ENCODE measurements at regions not wholly inside any gene's neighbourhood (a gene's known extent, or its start where the extent isn't known, plus 50 kb on each side); places are given as distances from the start of the nearest gene placed in this dataset.

DNA sequence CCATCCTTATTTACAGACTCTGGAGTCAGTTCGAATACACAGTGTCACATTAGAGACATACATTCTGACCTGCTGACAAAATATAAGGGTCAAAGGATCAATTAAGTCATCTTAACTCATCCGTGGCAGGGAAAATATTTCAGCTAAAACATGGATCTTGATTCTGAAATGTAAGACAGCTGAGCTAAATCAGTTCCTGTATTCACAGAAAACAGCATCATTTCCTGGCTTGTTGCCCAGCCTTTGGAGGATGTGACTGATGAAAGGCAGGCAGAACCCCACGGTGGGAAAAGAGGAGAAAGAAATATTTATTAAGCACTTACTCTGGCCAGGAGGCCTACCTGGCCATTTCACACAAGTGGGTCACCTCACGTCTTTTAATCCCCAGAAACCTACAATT, 101.9 kb downstream of the GAS2L3 start:
- peak in 1 of 2 donors; percentile 36 for DNase-seq

DNA sequence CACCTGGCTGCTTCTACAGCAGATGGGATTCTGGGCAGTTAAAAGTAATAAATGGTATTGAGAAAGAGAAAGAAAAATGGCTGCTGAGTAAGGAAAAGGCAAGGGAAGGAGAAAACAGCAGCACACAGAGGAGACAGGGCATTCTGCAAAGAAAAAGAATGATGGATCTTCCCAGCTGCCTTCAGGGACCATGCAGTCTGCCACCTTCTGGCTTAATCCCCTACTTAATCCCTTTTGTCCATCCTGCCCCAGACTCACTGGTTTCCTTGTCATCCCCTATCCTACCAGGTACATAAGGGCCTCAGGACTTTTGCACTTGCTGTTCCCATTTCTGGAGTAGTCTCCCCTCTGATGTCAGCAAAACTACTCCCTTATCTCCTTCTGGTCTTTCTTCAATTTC, 107.6 kb downstream of the GAS2L3 start:
- no peak for DNase-seq

DNA sequence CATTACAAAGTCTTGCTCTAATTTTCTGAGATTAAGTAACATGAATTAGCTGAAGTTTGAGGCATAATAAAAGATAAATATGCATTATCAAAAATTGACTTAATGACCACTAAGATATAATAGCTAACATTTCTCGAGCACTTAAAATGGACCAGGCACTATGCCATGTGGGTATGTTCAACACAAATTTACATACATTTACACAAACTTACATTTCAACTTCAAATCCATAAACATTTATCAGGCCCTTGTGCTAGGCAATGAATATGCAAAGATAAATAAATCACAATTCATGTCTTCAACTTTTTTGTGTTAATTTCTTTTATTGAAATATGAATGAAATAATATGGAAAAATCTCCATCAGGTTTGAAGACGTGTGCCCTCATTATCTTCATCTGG, 108.7 kb downstream of the GAS2L3 start:
- no peak for DNase-seq

DNA sequence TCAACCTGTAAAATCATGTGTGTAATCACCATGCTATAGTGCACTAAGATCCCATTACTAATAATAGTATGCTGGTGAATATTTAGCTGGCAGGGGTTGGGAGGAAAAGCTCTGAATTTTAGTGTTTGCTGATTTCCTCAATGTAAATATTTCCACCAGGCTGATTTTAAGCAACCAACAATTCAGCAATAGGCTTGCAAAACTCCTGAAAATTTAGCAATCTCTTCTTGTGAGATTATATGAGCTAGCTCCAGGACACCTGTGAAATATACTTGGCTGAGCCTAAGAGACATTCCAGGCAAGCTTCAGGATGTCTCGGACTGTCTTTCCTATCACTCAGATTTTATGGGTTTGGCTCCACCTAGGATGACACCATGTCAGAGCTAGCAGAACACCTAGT, 106.9 kb upstream of the ANO4 start:
- no peak for DNase-seq

DNA sequence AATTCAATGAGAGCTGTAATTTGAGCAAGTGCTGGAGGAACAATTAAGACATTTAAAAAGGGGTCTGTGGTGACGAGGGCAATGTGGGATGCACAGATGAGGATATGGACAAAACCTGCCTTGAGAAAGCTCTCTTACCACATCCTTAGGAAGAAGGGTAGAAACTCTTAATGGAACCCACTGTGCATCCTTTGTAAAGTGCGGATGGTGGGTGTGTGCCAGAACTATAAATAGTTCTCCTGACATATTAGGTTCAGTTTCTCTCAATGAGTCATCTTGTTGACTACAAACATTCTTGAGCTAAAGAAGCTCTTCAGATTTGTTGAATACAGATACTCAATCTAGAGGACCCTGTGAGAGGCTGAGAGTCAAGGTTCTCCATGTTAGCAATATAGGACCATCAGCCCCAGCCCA, 106.1 kb upstream of the ANO4 start:
- DNase-seq, result no peak

DNA sequence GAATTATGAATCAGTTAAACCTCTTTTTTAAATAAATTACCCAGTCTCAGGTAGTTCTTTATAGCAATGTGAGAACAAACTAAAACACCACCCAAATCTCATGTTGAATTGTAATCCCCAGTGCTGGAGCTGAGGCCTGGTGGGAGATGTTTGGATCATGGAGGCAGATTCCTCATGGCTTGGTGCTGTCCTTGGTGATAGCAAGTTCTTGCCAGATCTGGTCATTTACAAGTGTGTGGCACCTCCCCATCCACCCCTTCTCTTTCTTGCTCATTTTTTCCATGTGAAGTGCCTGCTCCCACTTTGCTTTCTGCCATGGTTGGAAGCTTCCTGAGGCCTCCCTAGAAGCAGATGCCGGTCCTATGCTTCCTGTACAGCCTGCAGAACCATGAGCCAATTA, 102.1 kb upstream of the ANO4 start:
- no peak for DNase-seq

DNA sequence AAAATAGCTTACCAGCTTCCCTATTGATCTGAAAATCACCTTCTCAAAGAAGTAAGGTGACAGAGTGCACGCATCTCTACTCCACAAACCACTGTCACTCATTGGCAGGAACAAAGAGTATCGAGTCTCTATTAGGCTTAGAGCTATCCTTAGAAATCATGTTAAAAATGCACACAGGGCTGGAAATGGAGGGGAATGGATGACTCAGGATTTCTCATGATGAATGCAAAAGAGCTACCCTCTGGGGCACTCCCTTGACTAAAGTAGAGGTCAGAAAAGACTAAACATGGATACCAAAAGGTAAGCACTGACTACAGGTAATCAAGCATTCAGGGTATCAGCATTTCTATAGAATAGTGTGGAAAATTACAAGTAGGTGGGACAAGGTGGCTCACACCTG, 96.1 kb upstream of the ANO4 start:
- no peak for DNase-seq

DNA sequence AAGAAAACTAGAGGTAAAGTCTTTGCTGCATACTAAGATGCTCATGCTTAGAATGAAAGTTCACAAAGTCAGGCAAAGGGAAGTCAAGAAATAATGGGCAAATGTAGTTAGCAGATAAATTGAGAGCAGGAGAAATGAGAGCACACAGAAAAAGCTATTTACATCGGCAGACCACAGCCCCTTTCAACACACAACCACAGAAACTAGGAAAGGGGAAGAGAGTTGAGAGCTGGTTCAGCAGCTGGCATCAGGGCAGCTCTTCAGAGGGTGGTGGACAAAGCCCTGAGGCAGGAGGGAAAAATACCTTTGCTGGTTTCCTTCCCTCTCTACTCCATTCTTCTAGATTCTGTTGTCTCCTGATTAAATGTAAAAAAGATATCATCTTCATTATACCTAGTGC, 95.4 kb upstream of the ANO4 start:
- DNase-seq, result peak in 1 of 2 donors; percentile 55

DNA sequence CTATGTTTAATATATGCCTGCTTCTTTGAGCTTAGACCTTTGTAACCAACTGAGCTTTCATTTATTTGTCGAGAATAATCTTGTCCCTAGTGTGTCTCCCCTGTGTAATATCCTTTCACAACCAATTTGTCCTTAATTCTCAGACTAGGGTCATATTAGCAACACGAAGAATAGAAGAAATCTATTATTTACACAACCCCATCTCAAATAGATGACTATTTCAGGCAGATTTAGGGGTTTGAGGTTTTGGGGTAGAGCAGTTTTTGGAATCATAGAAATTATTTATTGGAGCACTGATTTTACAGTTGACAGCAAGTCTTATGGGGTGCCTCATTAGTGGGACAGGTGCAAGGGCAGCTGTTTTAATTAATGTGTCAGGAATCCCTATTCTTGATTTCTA, 91.2 kb upstream of the ANO4 start:
- no peak for DNase-seq

DNA sequence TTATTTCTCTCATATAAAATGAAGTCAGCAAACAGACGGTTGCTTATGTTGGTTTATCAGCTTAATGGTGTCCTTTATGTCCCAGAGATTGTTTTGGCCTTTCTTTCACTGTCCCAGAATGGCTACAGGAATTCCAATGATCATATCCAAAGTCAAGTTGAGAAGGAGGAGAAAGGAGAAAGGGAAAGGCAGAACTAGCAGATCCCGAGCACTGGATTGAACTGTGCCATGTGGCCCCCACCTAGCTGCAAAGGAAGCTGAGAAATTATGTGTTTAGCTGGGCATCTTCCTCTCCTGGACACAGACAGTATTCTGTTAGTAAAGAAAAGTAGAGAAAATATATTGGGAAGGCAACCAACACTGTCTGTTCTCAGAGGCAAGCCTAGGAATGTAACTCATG, 90.7 kb upstream of the ANO4 start:
- no peak for DNase-seq

DNA sequence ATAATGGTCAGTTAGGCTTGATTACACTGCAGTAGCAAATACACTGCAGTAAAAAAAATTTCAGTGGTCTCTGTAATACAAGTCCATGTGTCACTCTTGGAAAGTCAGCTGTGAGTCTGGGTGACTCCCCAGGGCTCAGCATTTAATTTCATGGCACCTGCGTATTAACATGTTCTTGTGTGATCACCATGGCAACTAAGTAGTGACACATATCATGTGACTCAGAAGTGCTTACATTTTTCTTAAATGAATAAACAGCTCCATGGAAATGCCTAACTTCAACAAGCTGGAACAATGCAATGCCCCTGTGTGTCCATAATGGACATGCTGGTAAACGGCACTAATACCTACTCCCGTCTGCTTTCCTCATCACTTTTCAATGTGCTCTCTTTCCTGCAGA, 88.5 kb upstream of the ANO4 start:
- DNase-seq, result no peak

DNA sequence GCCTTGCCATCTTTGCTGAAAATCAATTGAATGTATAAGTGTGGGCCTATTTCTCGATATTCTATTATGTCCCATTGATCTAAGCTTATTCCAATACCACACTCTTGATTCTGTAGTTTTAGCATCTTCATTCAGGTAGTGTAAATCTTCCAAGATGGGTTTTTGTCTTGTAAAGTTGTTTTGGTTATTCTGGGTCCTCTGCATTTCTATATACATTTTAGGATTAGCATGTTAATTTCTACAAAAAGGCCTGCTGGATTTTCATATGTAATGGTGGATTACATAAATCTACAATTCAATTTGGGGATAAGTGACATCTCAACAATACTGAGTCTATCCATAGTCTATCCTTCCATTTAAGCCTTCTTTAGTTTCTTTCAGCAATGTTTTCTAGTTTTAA, 86.0 kb upstream of the ANO4 start:
- DNase-seq, result no peak

DNA sequence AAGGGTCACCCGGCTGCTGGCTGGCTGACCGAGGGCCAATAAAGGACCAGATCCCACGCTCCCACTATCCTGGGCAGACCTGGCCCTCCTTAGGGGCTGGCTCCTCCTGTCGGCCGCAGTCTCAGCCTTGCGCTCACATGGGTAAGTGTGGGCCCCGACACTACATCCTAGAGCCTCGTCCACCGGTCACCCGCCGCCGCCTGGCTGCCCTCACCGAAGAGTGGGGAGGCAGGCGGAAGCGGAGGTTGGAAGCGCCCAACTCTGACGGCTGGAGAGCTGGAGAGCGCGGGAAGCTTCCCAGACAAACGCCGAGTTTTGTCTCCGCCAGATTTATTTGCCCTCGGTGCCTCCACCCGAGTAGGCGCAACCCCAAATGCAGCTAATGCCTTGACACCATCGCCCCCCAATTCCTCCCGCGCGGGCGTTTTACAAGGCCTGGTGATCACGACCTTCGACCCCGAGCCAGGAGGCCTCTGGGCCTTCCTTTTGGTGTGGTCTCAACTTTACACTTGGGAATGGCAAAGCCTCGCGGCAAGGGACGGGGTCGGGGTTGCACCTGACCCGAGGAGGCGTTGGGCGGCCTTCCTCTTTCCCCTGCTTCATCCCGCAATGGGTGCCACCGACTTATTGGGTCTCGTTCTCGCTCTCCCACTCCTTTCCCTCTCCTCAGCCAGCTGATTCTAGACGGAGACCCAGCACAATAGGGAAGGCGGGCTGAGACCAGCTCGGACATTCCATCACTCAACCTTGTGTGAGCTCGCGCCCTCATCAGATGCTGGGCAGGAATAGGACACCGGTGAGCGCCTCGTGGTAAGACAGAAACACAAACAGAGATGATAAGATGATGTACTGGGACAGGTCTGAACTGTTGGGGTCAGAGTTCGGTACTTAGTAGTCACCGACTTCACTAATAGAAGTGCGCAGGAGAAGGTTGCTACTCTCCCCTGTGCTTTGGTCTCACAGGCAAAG, 78.3 kb upstream of the ANO4 start:
- no peak for DNase-seq

DNA sequence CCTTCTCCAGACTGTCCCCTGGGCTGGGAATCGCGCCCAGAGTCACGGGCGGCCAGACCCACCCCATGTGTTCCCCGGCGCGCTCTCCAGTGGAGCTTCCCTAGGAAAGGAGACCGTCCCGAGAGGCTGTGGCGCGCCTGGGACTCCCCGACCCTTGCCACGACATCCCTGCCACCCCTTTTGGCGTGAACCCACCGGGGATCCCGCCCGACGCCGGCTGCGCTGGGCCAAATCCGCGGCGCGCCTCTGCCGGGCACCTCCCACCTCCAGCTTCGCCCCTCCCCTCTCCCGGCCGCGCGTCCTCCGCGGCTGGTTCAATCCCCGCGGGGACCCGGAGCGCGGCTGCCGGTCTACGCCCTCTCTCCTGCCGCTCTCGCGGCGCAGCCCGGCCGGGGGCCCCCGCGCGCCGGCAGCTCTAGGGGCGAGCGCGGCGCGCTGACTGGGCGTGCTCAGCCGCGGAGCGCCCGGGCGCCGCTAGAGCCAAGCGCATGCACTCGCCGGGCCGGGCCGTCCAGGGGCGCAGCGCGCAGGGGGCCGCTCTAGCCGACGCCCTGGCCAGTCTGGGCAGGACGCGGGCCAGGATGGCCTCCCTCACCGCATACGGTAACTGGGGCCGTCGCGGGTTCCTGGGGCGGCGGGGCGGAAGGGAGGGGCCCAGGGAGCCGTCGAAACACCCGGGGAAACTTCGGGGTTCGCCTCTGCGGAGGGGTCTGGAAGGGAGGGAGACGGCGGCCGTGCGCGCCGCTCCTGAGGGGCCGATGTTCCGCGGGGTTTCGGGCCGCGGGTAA, 77.4 kb upstream of the ANO4 start:
- DNase-seq, result no peak

DNA sequence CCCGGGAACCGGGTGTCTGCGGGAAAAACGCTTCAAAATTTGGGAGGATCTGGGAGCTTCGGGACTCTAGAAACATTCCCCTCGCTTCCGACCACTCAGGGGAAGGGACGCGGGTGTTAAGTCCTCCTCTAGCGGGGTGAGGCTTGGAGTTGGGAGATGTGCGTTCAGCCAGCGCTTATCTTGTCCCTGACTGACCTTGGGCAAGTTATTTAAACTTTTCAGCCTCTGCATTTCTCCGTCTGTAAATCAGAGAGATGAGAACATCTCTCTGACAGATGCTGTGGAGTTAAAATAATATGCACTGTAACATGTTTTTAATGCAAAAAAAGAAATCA, 76.9 kb upstream of the ANO4 start:
- no peak for DNase-seq

DNA sequence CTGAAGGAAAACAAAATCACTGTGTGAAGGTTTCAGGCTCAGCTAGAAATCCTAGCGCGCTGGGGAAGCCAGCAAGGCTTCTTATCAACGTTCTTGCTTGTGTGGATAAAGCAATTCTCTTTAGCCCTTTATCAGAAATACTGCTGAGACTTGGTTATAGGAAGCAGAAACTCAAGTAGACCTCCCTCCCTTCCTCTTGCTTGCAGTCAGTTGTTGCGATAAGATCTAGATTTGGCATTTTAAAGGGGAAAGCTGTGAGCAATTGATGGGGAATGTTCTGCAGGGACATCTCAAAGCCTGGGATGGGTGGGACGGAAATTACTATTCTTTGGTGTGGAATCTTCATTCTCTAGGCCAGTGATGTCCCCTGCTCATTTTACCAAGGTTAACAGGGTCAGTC, 76.4 kb upstream of the ANO4 start:
- no peak for DNase-seq

DNA sequence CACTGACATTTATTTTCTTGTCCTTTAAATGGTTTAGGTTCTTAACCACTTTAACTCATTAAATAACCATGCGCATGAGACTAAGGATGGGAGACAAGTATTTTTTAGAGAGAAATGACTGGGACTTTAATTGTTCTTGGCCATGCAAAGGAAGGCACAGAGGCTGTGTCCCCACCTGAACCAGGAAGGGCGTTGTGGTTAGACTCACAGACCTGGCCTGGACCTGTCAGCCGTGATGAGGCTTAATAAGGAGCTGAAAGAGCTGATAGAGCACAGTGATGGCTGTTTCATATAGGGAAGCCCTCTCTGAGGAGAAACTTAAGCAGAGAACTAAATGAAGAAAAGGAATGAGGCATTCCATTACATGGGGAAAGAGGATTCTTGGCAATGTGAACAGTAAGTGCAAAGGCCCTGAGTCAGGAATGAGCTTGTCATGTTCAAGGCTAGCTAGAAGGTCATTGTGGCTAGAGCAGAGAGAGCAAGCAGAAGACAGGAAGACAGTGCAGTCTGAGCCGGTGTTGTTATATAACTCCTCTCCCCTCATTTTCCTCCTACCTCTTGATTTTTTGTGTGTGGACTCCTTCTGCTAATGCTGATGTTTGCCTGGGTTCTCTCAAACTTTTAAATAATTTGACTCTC, 74.4 kb upstream of the ANO4 start:
- DNase-seq, result no peak

DNA sequence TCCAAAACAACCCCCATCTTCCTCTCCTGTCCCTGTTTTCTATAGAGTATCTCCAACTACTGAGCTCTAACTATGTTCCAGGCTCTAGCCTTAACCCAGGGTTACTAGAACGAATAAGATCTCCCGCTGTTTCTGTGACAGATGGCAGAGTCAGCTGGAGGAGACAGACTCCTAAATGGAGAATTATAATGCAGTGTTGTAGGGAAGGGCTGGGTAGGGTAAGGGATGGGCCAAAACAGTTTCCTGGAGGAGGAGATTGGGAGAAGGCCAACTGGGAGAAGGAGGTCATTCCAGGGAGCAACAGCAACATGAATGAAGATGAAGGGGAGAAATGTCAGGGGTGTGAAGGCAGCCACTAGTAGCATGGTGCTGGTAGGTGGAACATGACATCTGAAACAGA, 73.4 kb upstream of the ANO4 start:
- no peak for DNase-seq

DNA sequence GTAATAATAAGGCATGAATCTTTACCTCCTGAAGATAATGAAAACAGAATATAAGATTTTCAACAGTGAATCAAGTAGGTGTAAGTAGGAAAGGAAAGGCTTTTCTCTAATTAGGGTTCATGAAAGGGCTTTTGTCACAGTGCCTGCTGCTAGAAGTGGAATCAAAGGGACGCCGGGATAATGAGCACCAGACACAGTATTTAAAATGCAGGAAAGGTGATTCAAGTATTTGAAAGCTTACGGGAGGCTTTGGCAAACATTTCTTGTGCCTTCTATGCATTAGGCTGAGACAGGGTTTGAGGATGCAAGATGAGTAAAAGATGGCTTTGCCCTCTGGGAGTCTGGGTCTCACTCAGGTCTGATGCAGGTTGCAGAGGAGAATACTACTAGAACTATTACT, 70.5 kb upstream of the ANO4 start:
- DNase-seq, result no peak

DNA sequence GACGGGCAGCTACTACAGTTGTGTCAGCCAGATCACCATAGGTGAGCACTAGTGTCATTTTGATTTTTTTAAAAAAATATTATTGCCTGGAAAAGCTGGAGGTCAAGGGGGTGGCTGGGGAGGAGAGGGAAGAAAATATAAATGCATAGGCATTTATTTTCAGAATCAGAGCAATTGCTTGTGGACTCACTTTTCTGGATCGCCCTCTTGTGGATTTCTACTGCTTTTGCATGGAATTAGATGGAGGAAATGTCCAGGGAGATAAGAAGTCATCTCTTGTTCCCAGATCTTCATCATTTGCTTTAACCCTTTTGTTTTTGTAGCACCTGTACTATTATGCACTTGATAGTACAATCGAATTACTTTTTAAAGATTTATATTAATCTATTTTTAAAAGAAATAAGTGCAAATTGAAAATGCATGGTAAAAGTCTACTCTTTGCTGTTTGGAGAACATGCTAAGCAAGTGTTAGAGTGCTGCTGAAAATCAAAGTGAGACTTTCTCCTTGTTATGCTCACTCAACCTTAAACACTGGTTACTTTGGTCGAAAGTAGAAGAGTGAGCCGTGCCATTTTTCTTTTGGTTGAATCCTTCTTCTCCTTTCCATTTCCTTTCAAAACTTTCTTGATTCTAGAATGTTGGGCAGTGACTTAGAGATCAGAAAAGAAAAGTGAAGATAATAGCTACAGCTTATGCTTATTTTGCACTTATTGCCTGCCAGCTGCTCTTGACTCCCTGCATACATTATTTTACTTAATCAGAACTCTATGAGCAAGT, 60.6 kb upstream of the ANO4 start:
- DNase-seq, result peak in 1 of 2 donors; percentile 17

DNA sequence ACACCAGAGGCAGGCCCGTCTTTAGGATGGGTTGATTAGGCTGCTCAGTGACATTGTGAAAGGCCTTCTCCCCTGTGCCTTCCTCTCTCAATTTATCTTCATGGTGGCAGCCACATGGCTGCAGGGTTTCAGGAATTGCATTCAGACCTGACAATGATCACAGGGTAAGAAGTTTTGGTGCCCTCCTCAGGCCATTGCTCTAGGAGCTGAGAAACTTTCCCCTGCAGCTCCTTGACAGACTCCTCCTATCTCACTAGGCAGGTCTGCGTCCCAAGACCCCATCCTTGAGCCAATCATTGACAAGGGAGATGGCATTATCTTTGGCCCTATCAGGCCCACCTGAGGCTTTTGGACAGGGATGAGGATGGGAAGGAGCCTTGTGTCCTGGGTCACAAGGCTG, 57.4 kb upstream of the ANO4 start:
- no peak for DNase-seq

DNA sequence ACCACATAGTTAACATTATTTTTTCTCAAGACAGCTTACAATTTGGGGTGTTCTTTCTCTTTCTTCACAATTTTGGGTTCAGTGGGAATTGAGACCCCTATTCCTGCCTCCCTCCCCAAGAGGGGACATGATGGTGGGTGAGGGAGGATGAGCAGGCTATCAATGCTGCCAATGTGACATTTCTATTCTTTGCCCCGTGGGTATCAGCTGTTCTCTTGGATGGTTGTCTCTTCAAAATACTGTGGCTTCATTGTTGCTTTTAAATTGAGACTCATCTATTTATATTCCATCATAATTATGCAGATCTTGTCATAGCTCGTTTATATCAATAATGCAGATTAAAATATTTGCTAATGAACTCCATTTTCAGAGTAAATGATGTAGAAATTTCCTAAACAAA, 56.5 kb upstream of the ANO4 start:
- no peak for DNase-seq
